ENCODE measurements at regions not wholly inside any gene's neighbourhood (a gene's known extent, or its start where the extent isn't known, plus 50 kb on each side); places are given as distances from the start of the nearest gene placed in this dataset.
A peak's percentile ranks its signal among the peaks of the same experiment; 100 is the strongest.
"Not testable (repeated sequence)": the region's sequence is repeated elsewhere in the genome, so short reads cannot be mapped to it uniquely, and the experiment has no call there.

DNA sequence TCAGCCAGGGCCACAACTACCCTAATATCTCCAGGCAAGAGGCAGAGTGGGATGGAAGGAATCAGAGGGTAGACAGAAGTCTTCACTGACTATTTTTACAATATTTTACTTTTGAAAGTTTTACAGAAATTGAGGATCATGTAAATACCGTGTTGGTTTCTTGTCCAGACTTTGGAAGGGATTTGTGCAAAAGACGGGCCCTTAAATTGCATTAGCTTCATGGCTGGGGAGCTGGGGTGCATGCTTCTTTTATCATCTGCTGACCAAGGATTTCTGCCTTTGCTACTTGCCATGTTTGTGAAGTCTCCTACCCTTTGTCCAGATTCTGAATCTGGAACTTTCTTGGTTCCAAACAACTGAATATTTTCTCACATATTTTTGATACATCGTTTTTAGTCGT is 107.7 kb upstream of the GRIN3A start:
- no peak for DNase-seq

DNA sequence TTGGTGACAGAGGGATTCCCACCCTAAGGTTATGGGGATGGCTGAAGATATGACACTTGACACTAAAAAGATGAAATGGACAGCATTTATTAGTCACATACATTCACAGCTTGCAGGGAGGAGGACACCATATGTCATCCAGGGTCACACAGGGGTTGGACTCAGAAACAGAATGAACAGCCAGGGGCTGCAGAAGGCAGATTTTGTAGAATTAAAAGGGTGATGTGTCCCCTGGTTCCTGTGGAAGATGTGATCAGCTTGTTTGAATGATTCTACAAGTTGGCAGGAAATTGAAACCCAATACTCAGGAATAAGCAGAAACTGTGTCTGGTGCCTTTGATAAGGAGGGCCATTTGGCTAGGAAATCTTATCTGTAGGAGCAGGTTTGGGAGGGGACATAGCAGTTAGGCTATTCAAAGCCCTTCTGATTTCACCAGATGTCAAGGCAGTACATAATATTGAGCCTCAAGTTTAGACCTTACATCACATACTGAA is 102.3 kb upstream of the GRIN3A start:
- no peak for DNase-seq

DNA sequence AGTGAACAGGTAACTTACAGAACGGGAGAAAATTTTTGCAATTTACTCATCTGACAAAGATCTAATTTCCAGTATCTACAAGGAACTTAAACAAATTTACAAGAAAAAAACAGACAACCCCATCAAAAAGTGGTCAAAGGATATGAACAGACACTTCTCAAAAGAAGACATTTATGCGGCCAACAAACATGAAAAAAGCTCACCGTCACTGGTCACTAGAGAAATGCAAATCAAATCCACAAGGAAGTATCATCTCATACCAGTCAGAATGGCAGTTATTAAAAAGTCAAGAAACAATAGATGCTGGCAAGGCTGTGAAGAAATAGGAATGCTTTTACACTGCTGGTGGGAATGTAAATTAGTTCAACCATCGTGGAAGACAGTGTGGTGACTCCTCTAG is 100.5 kb upstream of the GRIN3A start:
- DNase-seq: not testable (repeated sequence)

GRCh38 chr9:101836021-101836420 is 97.6 kb upstream of the GRIN3A start:
- DNase-seq: no peak

DNA sequence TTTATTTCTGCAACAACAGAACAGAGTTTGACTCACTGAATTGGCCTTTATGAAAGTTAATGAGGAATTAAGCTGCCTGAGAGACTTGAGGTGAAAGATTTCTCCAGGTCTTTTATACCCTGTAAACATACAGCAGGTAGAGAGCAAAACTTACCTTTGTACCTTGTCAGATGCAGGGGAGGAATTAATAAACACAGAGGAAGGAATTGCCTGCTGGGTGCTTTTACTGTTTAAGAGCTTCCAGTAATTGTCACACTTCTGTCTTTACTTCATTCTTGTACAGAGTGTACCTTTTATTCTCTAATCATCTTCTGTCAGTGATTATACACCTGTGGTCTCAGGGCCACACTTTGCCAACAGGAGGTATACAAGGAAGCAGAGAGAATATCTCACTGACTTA is 94.0 kb upstream of the GRIN3A start:
- no peak for DNase-seq

DNA sequence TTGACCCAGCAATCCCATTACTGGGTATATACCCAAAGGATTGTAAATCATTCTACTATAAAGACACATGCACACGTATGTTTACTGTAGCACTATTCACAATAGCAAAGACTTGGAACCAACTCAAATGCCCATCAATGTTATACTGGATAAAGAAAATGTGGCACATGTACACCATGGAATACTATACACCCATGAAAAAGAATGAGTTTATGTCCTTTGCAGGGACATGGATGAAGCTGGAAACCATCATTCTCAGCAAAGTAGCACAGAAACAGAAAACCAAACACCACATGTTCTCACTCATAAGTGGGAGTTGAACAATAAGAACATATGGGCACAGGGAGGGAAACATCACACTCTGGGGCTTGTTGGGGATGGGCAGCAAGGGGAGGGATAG is 83.0 kb upstream of the GRIN3A start:
- DNase-seq: not testable (repeated sequence)

- DNase-seq: not testable (repeated sequence)
Observed at GRCh38 chr9:101820983-101821382, 82.5 kb upstream of the GRIN3A start.

- no peak for DNase-seq
Observed at GRCh38 chr9:101814064-101814463, 75.6 kb upstream of the GRIN3A start.

DNA sequence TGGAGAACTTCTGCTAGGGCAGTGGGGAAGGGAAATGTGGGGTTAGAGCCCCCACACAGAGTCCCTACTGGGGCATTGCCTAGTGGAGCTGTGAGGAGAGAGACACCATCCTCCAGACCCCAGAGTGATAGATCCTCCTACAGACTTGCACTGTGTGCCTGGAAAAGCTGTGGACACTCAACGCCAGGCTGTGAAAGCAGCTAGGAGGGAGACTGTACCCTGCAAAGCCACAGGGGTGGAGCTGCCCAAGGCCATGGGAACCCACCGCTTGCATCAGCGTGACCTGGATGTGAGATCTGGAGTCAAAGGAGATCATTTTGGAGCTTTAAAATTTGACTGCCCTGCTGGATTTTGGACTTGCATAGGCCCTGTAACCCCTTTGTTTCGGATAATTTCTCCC is 69.4 kb upstream of the GRIN3A start:
- not testable (repeated sequence) for DNase-seq

DNA sequence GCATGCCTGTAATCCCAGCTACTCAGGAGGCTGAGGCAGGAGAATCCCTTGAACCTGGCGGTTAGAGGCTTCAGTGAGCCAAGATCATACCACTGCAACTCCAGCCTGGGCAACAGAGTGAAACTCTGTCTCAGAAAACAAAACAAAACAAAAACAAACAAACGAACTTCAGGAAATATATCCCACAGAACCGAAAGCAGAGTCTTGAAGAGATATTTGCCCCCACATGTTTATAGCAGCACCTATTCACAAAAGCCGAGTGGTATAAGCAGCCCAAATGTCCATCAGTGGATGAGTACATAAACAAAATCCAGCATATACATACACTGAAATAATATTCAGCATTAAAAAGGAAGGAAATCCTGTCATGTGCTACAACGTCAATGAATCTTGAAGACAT is 57.6 kb upstream of the GRIN3A start:
- no peak for DNase-seq

GRCh38 chr9:101795147-101795546 is 56.7 kb upstream of the GRIN3A start:
- DNase-seq: no peak

DNA sequence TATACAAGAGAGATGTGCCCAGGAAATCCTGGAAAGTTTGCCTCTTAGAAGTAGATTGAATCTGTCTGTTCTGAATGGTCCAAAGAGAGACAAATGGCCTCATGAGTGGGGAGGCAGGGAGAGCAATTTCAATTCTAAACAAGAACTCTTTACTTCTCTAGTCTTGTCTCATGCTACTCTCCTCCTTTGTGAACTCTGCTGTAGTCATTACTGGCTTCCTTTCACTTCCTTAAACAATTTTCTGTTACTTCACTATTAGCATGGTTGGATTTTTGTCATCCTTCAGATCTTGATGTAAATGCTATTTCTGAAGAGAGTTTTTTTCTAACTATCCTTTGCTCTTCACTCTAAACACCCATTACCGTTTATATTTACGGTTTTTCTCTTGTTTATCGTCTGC is 54.0 kb upstream of the GRIN3A start:
- no peak for DNase-seq

DNA sequence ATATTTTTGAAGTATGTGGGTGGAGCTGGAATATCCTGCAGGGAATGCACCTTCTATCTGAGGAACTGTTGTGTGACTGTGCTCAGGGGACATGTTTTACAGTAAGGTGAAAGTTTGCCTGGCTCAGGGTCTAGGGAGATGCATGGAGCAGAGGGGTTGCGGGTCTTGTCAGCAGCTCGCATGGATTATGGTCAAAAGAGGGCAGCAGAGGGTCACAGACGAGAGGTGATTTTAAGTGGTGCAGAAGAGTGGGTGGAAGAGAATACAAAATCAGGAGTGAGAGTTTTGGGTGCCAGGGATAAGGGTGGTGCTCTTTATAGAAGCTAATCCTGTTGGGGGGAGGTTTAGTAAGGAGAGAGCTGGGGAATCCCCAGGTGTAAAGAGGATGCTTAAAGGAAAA is 53.5 kb upstream of the GRIN3A start:
- DNase-seq: peak; percentile 30

- DNase-seq: no peak
Observed at GRCh38 chr9:101791533-101791932, 53.1 kb upstream of the GRIN3A start.

Data from activated CD4-positive, alpha-beta T cell treated with anti-CD3 and anti-CD28 coated beads, Interleukin-2, amount 50 U/mL, for 16 hours (primary cell).